ENCODE measurements at regions not wholly inside any gene's neighbourhood (a gene's known extent, or its start where the extent isn't known, plus 50 kb on each side); places are given as distances from the start of the nearest gene placed in this dataset.
A peak's percentile ranks its signal among the peaks of the same experiment; 100 is the strongest.

- TF ChIP-seq ZNF277 (CRISPR knock-in tag; IDR thresholded peaks at IDR 0.05; ENCODE audit: borderline replicate concordance) = no peak
- no peak for TF ChIP-seq CHD2 (IDR thresholded peaks at IDR 0.05; ENCODE audit: low read depth, low read length)
- TF ChIP-seq CREBBP (IDR thresholded peaks at IDR 0.05; ENCODE audit: low read depth, low read length) = no peak
- no peak for TF ChIP-seq HNRNPL (IDR thresholded peaks at IDR 0.05; ENCODE audit: low read depth, low read length)
- TF ChIP-seq U2AF1 (optimal IDR thresholded peaks at IDR 0.05; ENCODE audit: low read depth, low read length) = no peak
- no peak for TF ChIP-seq FIP1L1 (IDR thresholded peaks at IDR 0.05; ENCODE audit: low read depth, low read length, poor library complexity, severe bottlenecking)
- TF ChIP-seq HNRNPLL (IDR thresholded peaks at IDR 0.05; ENCODE audit: low read depth, low read length, poor library complexity, severe bottlenecking) = no peak
- no peak for TF ChIP-seq DNMT1 (IDR thresholded peaks at IDR 0.05)
- TF ChIP-seq ZNF76 (CRISPR knock-in tag; IDR thresholded peaks at IDR 0.05; ENCODE audit: borderline replicate concordance) = no peak
- no peak for TF ChIP-seq TAF15 (IDR thresholded peaks at IDR 0.05; ENCODE audit: low read depth, low read length)
- no peak for TF ChIP-seq ZKSCAN3 (CRISPR knock-in tag; IDR thresholded peaks at IDR 0.05)
- no peak for TF ChIP-seq NR0B1 (IDR thresholded peaks at IDR 0.05; ENCODE audit: partially characterized antibody)
- peak; percentile 48; the same call in 1 of the 2 replicates for TF ChIP-seq FOXM1 (IDR thresholded peaks at IDR 0.05; ENCODE audit: low read depth)
- TF ChIP-seq FOXM1 (CRISPR knock-in tag; IDR thresholded peaks at IDR 0.05; ENCODE audit: low read depth) = no peak
- no peak for TF ChIP-seq YY1 (IDR thresholded peaks at IDR 0.05; ENCODE audit: borderline replicate concordance in 1 of 3, control insufficient read depth in 1 of 3, extremely low read depth in 1 of 3, insufficient read depth in 3 of 3, insufficient read length in 1 of 3, insufficient replicate concordance in 2 of 3, low read depth in 1 of 3, low read length in 2 of 3)
- no peak for TF ChIP-seq FOXK1 (CRISPR knock-in tag; IDR thresholded peaks at IDR 0.05; ENCODE audit: borderline replicate concordance)
- TF ChIP-seq GMEB1 (CRISPR knock-in tag; IDR thresholded peaks at IDR 0.05) = no peak
- no peak for TF ChIP-seq GATAD2B (IDR thresholded peaks at IDR 0.05; ENCODE audit: borderline replicate concordance)
- TF ChIP-seq ZBTB33 (CRISPR knock-in tag; IDR thresholded peaks at IDR 0.05) = no peak
- TF ChIP-seq EP300 (IDR thresholded peaks at IDR 0.05; ENCODE audit: low read length) = peak; percentile 74
Measured at GRCh38 chr6:119497988-119498727, 148.6 kb upstream of the MAN1A1 start (continued).
